Naive thymus-derived CD8-positive, alpha-beta T cell (primary cell): ENCODE measurements at regions not wholly inside any gene's neighbourhood (a gene's known extent, or its start where the extent isn't known, plus 50 kb on each side); places are given as distances from the start of the nearest gene placed in this dataset.
"Not testable (repeated sequence)": the region's sequence is repeated elsewhere in the genome, so short reads cannot be mapped to it uniquely, and the experiment has no call there.

ENCODE experiments used
- ATAC-seq, 2 donors: fragments of 150-1000 bp; cut with Tn5 transposase in 1 of 2; sonication (Bioruptor Pico), chemical (Tn5 transposase) in 1 of 2; 1 replicate in 1 of 2; 2 replicates in 1 of 2; pipeline ENCODE4 v1.10.0; 2021; ENCODE audit warnings: mild to moderate bottlenecking in 2 of 2, moderate library complexity in 2 of 2
- POLR2A ChIA-PET: fragments of 350-600 bp; sonication (Branson Sonifier 250); formaldehyde crosslinking; loops from one replicate; lab custom pipeline; 2021; ENCODE audit warnings: antibody characterized with exemption; lab: Charles Lee
- DNase-seq, 10 donors: peaks; one replicate each; pipeline versions ENCODE4 v3.0.0 to v3.0.0-alpha.2; 2020 to 2022
- H3K27ac Mint-ChIP-seq, 10 donors: one replicate each; pipeline ENCODE4 v1.8.0; 2020 to 2022; ENCODE audit warnings: mild to moderate bottlenecking in 10 of 10, mixed read lengths in 10 of 10, moderate library complexity in 4 of 10, inconsistent platforms in 1 of 10
- H3K27me3 Mint-ChIP-seq, 5 donors: one replicate each; pipeline ENCODE4 v1.8.0; 2021 to 2022; ENCODE audit warnings: mixed read lengths in 5 of 5
- H3K36me3 Mint-ChIP-seq, 3 donors: one replicate each; pipeline ENCODE4 v1.8.0; 2020 to 2022; ENCODE audit warnings: mixed read lengths in 3 of 3, mild to moderate bottlenecking in 2 of 3, inconsistent platforms in 1 of 3
- H3K4me1 Mint-ChIP-seq, 4 donors: one replicate each; pipeline ENCODE4 v1.8.0; 2021 to 2022; ENCODE audit warnings: mixed read lengths in 4 of 4
- H3K4me3 Mint-ChIP-seq, 10 donors: one replicate each; pipeline ENCODE4 v1.8.0; 2020 to 2022; ENCODE audit warnings: mild to moderate bottlenecking in 10 of 10, mixed read lengths in 10 of 10, moderate library complexity in 6 of 10, inconsistent platforms in 1 of 10
- H3K9me3 Mint-ChIP-seq, 9 donors: one replicate each; pipeline ENCODE4 v1.8.0; 2020 to 2022; ENCODE audit warnings: mixed read lengths in 9 of 9, mild to moderate bottlenecking in 3 of 9, inconsistent platforms in 1 of 9, moderate library complexity in 1 of 9

- H3K27me3 Mint-ChIP-seq, result peaks cover 0 to 4% (median 2%) of the 10 kb centered on the region in 5 donors
- peak overlapping the region in 1 of 10 donors; percentile 35 for H3K27ac Mint-ChIP-seq
- H3K4me1 Mint-ChIP-seq, result peaks cover 0 to 2% (median 0%) of the 10 kb centered on the region in 4 donors
- ATAC-seq (no peak), DNase-seq (no peak)
- peaks cover 0 to under 1% (median 0%) of the 10 kb centered on the region in 3 donors for H3K36me3 Mint-ChIP-seq
- POLR2A ChIA-PET, result no interaction called here
- peaks cover 0 to 9% (median under 1%) of the 10 kb centered on the region in 9 donors for H3K9me3 Mint-ChIP-seq
- H3K4me3 Mint-ChIP-seq, result no peak overlapping the region
Measured at GRCh38 chr1:31515056-31515775, 61.1 kb upstream of the TINAGL1 start.

GRCh38 chr1:31515936-31516335, 60.4 kb upstream of the TINAGL1 start:
- Mint-ChIP-seq H3K9me3 (peaks cover 0 to 15% (median 3%) of the 10 kb centered on the region in 9 donors), H3K27me3 (peaks cover 0 to 6% (median 4%) of the 10 kb centered on the region in 5 donors), H3K27ac (peak overlapping the region in 2 of 10 donors; percentile 28 to 70), H3K4me1 (peaks cover 0 to 2% (median under 1%) of the 10 kb centered on the region in 4 donors), H3K36me3 (peaks cover 0 to 5% (median 0%) of the 10 kb centered on the region in 3 donors), H3K4me3 (no peak overlapping the region)
- ATAC-seq (no peak), DNase-seq (no peak)
- POLR2A ChIA-PET, result no interaction called here

DNA sequence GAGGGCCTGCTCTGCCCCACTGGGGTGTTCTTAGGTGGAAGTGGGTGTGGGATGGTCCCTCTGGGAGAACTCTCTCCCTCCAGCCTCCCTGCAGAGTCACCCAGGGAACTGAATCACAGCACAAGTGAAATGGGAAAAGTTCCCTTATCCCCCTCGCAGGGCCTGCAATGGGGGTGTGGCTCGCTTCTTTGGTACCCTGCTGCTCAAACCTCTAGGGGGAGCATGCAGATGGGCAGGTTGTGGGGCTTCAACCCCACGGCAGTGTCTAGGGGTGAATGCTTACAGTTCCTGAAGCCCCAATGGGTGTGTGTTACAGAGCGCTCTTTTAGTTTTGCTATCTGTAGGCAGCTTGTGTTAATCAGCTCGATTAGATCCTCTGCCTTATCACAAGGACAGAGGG, 59.0 kb upstream of the TINAGL1 start:
- DNase-seq (no peak), ATAC-seq (no peak)
- Mint-ChIP-seq H3K27me3 (peaks cover 0 to 6% (median 4%) of the 10 kb centered on the region in 5 donors), H3K27ac (no peak overlapping the region), H3K4me3 (no peak overlapping the region), H3K4me1 (peaks cover 0 to 1% (median 0%) of the 10 kb centered on the region in 4 donors), H3K9me3 (peaks cover 0 to 15% (median 3%) of the 10 kb centered on the region in 9 donors), H3K36me3 (peaks cover 0 to 5% (median 0%) of the 10 kb centered on the region in 3 donors)
- POLR2A ChIA-PET, result no interaction called here

DNA sequence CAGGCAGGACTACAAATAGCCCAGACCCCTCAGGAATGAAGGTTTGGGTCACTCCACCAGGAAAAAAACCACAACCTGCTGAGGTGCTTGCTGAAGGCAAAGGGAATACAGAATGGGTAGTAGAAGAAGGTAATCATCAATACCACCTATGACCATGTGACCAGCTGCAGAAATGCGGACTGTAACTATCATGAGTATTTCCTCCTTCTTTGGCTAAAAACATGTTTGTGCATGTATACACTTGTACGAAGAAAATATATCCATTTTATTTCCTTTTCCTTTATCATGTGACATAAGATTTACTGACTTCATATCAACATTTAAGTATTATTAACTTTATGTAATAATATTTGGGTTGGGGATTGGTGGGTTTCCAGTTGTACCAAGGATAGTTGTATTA, 58.3 kb upstream of the TINAGL1 start:
- ATAC-seq, H3K4me3 Mint-ChIP-seq, H3K36me3 Mint-ChIP-seq, H3K27me3 Mint-ChIP-seq, DNase-seq, POLR2A ChIA-PET, H3K4me1 Mint-ChIP-seq, H3K27ac Mint-ChIP-seq: not testable (repeated sequence)
- peaks cover 0 to 15% (median 3%) of the 10 kb centered on the region in 9 donors for H3K9me3 Mint-ChIP-seq

DNA sequence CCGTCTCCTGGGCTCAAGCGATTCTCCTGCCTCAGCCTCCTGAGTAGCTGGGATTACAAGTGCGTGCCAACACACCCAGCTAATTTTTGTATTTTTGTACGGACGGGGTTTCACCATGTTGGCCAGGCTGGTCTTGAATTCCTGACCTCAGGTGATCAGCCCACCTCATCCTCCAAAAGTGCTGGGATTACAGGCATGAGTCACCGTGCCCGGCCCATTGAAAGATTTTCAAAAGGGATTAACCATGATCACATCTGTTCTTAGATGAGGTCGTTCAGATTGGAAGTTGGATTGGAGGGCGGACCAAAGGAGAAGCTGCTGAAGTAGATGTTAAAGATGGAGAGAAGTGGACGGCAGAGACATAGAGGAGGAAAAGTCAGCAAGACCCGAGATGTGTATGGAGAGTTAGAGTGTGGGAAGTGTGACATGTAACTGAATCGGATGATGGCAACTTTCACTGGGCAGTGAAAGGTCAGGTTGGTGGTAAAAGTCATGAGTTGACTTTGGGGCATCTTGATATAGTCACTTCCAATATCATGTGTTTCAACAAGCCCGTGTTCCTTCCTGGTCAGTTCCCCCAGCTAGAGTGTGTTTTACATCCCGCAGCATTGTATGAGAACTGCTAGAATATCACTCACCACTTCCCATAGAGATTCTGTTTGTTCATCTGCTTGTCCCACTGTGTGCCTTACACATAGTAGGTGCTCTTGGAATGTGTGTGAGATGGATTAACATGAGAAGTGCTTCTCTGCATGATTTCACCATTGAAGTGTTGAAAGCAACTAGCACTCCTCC, 54.4 kb upstream of the TINAGL1 start:
- Mint-ChIP-seq H3K36me3 (peaks cover 0 to 5% (median 0%) of the 10 kb centered on the region in 3 donors), H3K27ac (no peak overlapping the region), H3K4me1 (peaks cover 0 to 7% (median 0%) of the 10 kb centered on the region in 4 donors), H3K9me3 (peaks cover 0 to 15% (median 3%) of the 10 kb centered on the region in 9 donors), H3K27me3 (peaks cover 0 to 6% (median 4%) of the 10 kb centered on the region in 5 donors), H3K4me3 (no peak overlapping the region)
- ATAC-seq (no peak), DNase-seq (no peak)
- POLR2A ChIA-PET, result interaction anchor here (1.2 kb wide), 1 partner anchor 12 kb away, joined by 3 read pairs; no protein-coding TSS in a partner anchor

DNA sequence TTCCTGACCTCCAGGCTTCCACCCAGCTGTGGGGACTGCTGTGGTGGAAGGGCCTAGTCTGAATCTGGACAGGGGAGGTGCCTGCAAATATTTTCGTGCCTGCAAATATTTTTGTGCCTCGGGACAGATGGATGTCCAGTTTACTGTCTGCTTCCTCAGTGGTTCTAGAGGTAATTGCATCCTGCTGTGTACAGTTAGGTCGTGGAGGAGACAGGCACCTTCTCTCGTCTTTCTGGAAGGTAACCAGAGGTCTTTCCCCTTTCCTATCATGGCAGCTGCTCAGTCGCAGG, 53.8 kb upstream of the TINAGL1 start:
- Mint-ChIP-seq H3K4me3 (no peak overlapping the region), H3K27ac (peak overlapping the region in 1 of 10 donors; percentile 19), H3K36me3 (peaks cover 0 to 5% (median 0%) of the 10 kb centered on the region in 3 donors), H3K9me3 (peaks cover 0 to 15% (median 3%) of the 10 kb centered on the region in 9 donors), H3K27me3 (peaks cover 0 to 6% (median 4%) of the 10 kb centered on the region in 5 donors), H3K4me1 (peaks cover 0 to 7% (median 0%) of the 10 kb centered on the region in 4 donors)
- no peak for ATAC-seq
- DNase-seq, result no peak
- POLR2A ChIA-PET, result interaction anchor here (1.2 kb wide), 1 partner anchor 11 kb away, joined by 3 read pairs; no protein-coding TSS in a partner anchor

DNA sequence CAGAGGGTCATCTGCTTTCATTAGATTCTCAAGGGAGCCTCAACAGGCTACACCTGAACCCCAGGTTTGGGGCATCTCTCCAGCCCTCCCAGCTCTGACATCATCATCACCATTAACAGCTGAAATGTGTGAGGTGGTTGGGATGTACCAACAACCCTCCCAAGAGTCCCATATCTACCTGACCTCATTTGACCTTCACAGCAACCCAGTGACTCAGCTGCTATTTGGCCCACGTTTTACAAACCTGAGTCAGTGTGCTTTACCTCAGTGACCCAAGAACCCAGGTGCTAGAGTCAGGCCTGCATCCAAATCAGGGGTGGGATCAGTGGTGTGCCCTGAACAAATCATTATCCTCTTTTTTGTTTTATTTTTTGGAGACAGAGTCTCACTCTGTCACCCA, 53.3 kb upstream of the TINAGL1 start:
- no peak for ATAC-seq
- H3K9me3 Mint-ChIP-seq, result peaks cover 0 to 15% (median 3%) of the 10 kb centered on the region in 9 donors
- POLR2A ChIA-PET, result interaction anchor here (1.2 kb wide), 1 partner anchor 11 kb away, joined by 3 read pairs; no protein-coding TSS in a partner anchor
- no peak overlapping the region for H3K4me3 Mint-ChIP-seq
- peaks cover 0 to 6% (median 4%) of the 10 kb centered on the region in 5 donors for H3K27me3 Mint-ChIP-seq
- peaks cover 0 to 7% (median 0%) of the 10 kb centered on the region in 4 donors for H3K4me1 Mint-ChIP-seq
- no peak for DNase-seq
- H3K27ac Mint-ChIP-seq, result no peak overlapping the region
- H3K36me3 Mint-ChIP-seq, result peaks cover 0 to 5% (median 0%) of the 10 kb centered on the region in 3 donors

GRCh38 chr1:31523769-31524168, 52.5 kb upstream of the TINAGL1 start:
- ATAC-seq, result no peak
- H3K9me3 Mint-ChIP-seq, result peaks cover 0 to 15% (median 3%) of the 10 kb centered on the region in 9 donors
- H3K36me3 Mint-ChIP-seq, result peaks cover 0 to 5% (median 0%) of the 10 kb centered on the region in 3 donors
- peaks cover 0 to 7% (median 0%) of the 10 kb centered on the region in 4 donors for H3K4me1 Mint-ChIP-seq
- H3K27ac Mint-ChIP-seq, result peak overlapping the region in 1 of 10 donors; percentile 23
- POLR2A ChIA-PET, result no interaction called here
- no peak for DNase-seq
- peaks cover 0 to 6% (median 4%) of the 10 kb centered on the region in 5 donors for H3K27me3 Mint-ChIP-seq
- H3K4me3 Mint-ChIP-seq, result no peak overlapping the region

GRCh38 chr1:31524186-31524901, 52.0 kb upstream of the TINAGL1 start:
- POLR2A ChIA-PET, result no interaction called here
- DNase-seq, result no peak
- no peak for ATAC-seq
- Mint-ChIP-seq H3K9me3 (peaks cover 0 to 15% (median 3%) of the 10 kb centered on the region in 9 donors), H3K27ac (no peak overlapping the region), H3K36me3 (peaks cover 0 to 5% (median 0%) of the 10 kb centered on the region in 3 donors), H3K4me1 (peaks cover 0 to 7% (median 0%) of the 10 kb centered on the region in 4 donors), H3K27me3 (peaks cover 0 to 6% (median 4%) of the 10 kb centered on the region in 5 donors), H3K4me3 (no peak overlapping the region)
